ENCODE measurements at regions not wholly inside any gene's neighbourhood (a gene's known extent, or its start where the extent isn't known, plus 50 kb on each side); places are given as distances from the start of the nearest gene placed in this dataset.

GRCh38 chr1:5001466-5001865, 347.1 kb downstream of the AJAP1 start:
- Mint-ChIP-seq H3K27me3 (peaks cover 7% of the 10 kb centered on the region), H3K9me3 (peaks cover 9% of the 10 kb centered on the region), H3K4me1 (ENCODE audit: low read depth) (no peaks in the 10 kb centered on the region), H3K27ac (no peak overlapping the region), H3K4me3 (no peak overlapping the region), H3K36me3 (ENCODE audit: low read depth) (no peaks in the 10 kb centered on the region)
- intact Hi-C loops (cut with micrococcal nuclease), result no loop called here
- DNase-seq, result peak; percentile 8
- ChIA-PET CTCF (no interaction called here), POLR2A (no interaction called here)
- no peak for ATAC-seq
- TF ChIP-seq CTCF (IDR thresholded peaks at IDR 0.05), result no peak

GRCh38 chr1:4986306-4986705, 331.9 kb downstream of the AJAP1 start:
- H3K36me3 Mint-ChIP-seq (ENCODE audit: low read depth), result no peaks in the 10 kb centered on the region
- peaks cover 8% of the 10 kb centered on the region for H3K27me3 Mint-ChIP-seq
- no peak for DNase-seq
- H3K4me3 Mint-ChIP-seq, result no peak overlapping the region
- no peak overlapping the region for H3K27ac Mint-ChIP-seq
- ATAC-seq, result no peak
- peaks cover 2% of the 10 kb centered on the region for H3K9me3 Mint-ChIP-seq
- intact Hi-C loops (cut with micrococcal nuclease), result no loop called here
- H3K4me1 Mint-ChIP-seq (ENCODE audit: low read depth), result no peaks in the 10 kb centered on the region
- CTCF ChIA-PET, result no interaction called here
- TF ChIP-seq CTCF (IDR thresholded peaks at IDR 0.05), result no peak
- POLR2A ChIA-PET, result no interaction called here

- H3K27me3 Mint-ChIP-seq, result peaks cover 12% of the 10 kb centered on the region
- H3K36me3 Mint-ChIP-seq (ENCODE audit: low read depth), result no peaks in the 10 kb centered on the region
- ChIA-PET CTCF (no interaction called here), POLR2A (no interaction called here)
- H3K4me1 Mint-ChIP-seq (ENCODE audit: low read depth), result no peaks in the 10 kb centered on the region
- DNase-seq (no peak), ATAC-seq (no peak)
- no peak overlapping the region for H3K27ac Mint-ChIP-seq
- no peak for TF ChIP-seq CTCF (IDR thresholded peaks at IDR 0.05)
- no peak overlapping the region for H3K4me3 Mint-ChIP-seq
- H3K9me3 Mint-ChIP-seq, result peaks cover 2% of the 10 kb centered on the region
- intact Hi-C loops (cut with micrococcal nuclease), result no loop called here
Observed at GRCh38 chr1:4984841-4985240, 330.4 kb downstream of the AJAP1 start.

GRCh38 chr1:4980211-4980610, 325.8 kb downstream of the AJAP1 start:
- H3K4me3 Mint-ChIP-seq, result no peak overlapping the region
- DNase-seq (no peak), ATAC-seq (no peak)
- intact Hi-C loops (cut with micrococcal nuclease), result no loop called here
- no peak for TF ChIP-seq CTCF (IDR thresholded peaks at IDR 0.05)
- H3K27ac Mint-ChIP-seq, result no peak overlapping the region
- no peaks in the 10 kb centered on the region for H3K4me1 Mint-ChIP-seq (ENCODE audit: low read depth)
- CTCF ChIA-PET, result no interaction called here
- H3K27me3 Mint-ChIP-seq, result peaks cover 10% of the 10 kb centered on the region
- POLR2A ChIA-PET, result no interaction called here
- H3K36me3 Mint-ChIP-seq (ENCODE audit: low read depth), result no peaks in the 10 kb centered on the region
- H3K9me3 Mint-ChIP-seq, result peaks cover 2% of the 10 kb centered on the region

- CTCF ChIA-PET, result no interaction called here
- Mint-ChIP-seq H3K27me3 (peaks cover 7% of the 10 kb centered on the region), H3K9me3 (peaks cover 1% of the 10 kb centered on the region), H3K36me3 (ENCODE audit: low read depth) (no peaks in the 10 kb centered on the region), H3K4me3 (no peak overlapping the region), H3K27ac (no peak overlapping the region), H3K4me1 (ENCODE audit: low read depth) (no peaks in the 10 kb centered on the region)
- ATAC-seq (no peak), DNase-seq (no peak)
- no peak for TF ChIP-seq CTCF (IDR thresholded peaks at IDR 0.05)
- intact Hi-C loops (cut with micrococcal nuclease), result no loop called here
- POLR2A ChIA-PET, result no interaction called here
Observed at GRCh38 chr1:4978660-4979390, 324.4 kb downstream of the AJAP1 start.

All from activated CD8-positive, alpha-beta T cell treated with anti-CD3 and anti-CD28 coated beads for 36 hours (primary cell).